D721Med (cell line): ENCODE measurements at regions not wholly inside any gene's neighbourhood (a gene's known extent, or its start where the extent isn't known, plus 50 kb on each side); places are given as distances from the start of the nearest gene placed in this dataset.
A peak's percentile ranks its signal among the peaks of the same experiment; 100 is the strongest.

Experiments used
- DNase-seq: peaks from one replicate; pipeline ENCODE4 v3.0.0; 2011; ENCODE audit warnings: low spot score; ENCODE audit not compliant: insufficient read length
- FAIRE-seq: peaks from 2 replicates; lab custom pipeline; 2011; peaks lifted over from hg19 to GRCh38; lab: Jason Lieb, UNC
- TF ChIP-seq, protein P1 (sequence below): IDR thresholded peaks from 2 replicates; pipeline ENCODE4 v1.5.1; 2012; ENCODE audit warnings: mild to moderate bottlenecking, control low read depth; ENCODE audit not compliant: insufficient read depth; ENCODE audit errors: missing control alignments

DNA sequence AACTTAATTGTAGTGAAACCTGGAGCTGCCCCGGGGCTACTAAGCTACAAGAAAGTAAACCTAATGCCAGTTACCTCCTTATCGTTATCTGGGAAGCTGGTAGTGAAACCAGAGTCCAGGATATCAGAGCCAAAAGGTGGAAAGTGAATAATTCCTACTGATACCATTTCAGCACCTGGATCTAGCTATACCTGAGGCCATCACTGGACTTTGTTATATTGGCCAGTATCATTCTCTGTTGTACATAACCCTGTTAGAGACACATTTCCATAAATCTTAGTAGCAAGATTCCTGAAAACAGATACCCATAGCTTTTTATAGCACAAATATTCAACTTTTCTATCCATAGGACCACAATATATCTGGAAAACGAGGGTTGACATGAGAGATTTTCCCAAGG is 538.0 kb downstream of the GRIN2A start:
- TF ChIP-seq, protein P1, sequence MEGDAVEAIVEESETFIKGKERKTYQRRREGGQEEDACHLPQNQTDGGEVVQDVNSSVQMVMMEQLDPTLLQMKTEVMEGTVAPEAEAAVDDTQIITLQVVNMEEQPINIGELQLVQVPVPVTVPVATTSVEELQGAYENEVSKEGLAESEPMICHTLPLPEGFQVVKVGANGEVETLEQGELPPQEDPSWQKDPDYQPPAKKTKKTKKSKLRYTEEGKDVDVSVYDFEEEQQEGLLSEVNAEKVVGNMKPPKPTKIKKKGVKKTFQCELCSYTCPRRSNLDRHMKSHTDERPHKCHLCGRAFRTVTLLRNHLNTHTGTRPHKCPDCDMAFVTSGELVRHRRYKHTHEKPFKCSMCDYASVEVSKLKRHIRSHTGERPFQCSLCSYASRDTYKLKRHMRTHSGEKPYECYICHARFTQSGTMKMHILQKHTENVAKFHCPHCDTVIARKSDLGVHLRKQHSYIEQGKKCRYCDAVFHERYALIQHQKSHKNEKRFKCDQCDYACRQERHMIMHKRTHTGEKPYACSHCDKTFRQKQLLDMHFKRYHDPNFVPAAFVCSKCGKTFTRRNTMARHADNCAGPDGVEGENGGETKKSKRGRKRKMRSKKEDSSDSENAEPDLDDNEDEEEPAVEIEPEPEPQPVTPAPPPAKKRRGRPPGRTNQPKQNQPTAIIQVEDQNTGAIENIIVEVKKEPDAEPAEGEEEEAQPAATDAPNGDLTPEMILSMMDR = no peak
- FAIRE-seq (no peak), DNase-seq (no peak)

DNA sequence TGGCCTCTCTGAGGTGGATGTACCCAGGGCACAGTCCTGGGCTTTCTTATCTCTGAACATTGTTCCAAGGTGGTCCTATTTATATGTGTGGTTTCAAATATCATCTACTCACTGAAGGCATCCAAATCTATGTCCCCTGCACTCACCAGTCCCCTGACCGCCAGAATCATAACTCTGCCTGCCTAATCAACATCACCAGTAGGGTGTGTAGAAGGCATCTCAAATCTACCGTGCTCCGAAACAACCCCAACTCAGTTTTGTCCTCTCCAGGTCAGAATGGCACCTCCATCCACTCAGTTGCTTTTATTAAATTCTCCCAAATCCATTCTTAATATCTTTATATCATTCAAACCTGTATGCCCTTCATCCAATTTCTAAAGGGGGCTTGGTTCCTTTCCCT is 536.3 kb downstream of the GRIN2A start:
- TF ChIP-seq, protein P1 = no peak
- FAIRE-seq (no peak), DNase-seq (no peak)

DNA sequence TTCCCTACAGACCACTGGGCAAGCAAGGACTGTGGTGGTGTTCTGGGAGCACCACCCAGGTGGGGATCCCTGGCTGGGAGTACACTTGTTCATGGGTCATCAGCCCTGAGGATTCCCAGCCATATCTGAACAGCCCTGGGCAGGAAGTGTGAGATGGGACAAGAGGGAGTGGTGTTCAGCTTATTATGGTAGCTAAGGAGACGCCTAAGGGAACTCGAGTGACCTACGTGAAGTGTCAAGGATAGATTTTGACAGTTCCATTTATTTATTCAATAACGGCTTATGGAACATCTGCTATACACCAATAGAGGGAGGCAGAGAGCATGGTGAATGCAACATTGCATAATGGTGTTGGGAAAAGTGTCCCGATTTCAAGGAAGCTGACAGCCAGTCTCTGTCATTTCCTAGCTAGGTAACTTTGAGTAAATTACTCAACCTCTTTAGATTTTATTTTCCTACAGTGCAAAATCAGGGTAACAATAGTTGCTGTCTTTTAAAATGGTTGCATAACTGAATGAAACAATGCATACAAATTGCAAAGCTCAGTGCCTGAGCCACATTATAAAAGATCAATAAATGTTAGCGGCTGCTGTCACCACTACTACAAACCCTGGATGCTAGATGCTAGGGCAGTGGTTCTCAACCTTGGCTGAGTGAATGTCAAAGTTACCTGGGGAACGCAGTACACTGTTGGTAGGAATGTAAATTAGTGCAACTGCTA is 534.1 kb downstream of the GRIN2A start:
- peak; percentile 24 for DNase-seq
- no peak for FAIRE-seq
- TF ChIP-seq, protein P1 = peak; percentile 85

- DNase-seq (no peak), FAIRE-seq (no peak)
- TF ChIP-seq, protein P1 = no peak
Measured at GRCh38 chr16:9650284-9650683, 531.9 kb downstream of the GRIN2A start.

GRCh38 chr16:9655051-9655450 is 527.2 kb downstream of the GRIN2A start:
- TF ChIP-seq, protein P1 = no peak
- FAIRE-seq = no peak
- DNase-seq = no peak

DNA sequence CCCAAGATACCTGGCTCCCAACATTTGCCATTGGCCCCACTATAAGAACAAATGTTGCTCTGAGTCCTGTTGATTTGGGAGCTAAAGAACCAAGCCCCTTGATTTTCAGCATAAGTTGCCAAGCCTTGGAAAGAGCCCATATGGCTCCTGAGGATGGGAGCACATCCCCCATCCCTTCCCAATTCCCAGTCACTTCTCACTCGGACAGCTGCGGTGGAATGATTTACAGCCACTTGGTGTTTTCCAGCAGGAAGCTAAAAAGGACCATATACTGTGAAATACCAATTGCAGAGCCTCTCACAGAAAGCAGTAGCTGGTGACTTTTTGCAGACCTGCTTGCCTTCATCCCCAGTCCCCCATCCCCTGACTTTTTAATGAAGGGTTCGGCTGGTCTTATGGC is 524.6 kb downstream of the GRIN2A start:
- no peak for DNase-seq
- TF ChIP-seq, protein P1 = no peak
- FAIRE-seq = no peak

DNA sequence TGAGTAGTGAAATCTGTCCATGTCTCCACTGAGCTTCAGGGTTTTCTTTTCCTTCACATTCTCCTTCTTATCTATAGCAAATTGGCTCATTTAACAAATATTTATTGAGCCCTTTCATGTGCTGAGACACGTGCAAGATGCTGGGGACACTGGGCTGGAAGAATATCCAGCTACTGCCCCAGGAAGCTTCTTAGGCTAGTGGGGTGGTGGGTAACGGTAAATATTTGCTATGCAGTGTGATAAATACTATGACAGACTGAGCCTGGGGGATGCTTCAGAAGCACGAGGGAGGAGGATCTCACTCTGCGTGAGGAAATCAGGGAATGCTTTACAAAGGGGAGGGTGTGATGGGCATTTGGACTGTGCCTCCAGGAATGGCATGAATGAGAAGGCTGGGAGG is 524.1 kb downstream of the GRIN2A start:
- TF ChIP-seq, protein P1 = no peak
- FAIRE-seq (no peak), DNase-seq (no peak)
